T-helper 17 cell (primary cell): ENCODE measurements at regions not wholly inside any gene's neighbourhood (a gene's known extent, or its start where the extent isn't known, plus 50 kb on each side); places are given as distances from the start of the nearest gene placed in this dataset.
A peak's percentile ranks its signal among the peaks of the same experiment; 100 is the strongest.

Source experiments
- ATAC-seq: fragments of 150-1000 bp; cut with Tn5 transposase; 2 replicates; pipeline ENCODE4 v1.10.0; 2021; ENCODE audit warnings: mild to moderate bottlenecking, moderate library complexity
- DNase-seq, 3 donors: peaks; one replicate each; pipeline versions ENCODE4 v3.0.0 to v3.0.0-alpha.2; 2020 to 2021
- H3K9me3 ChIP-seq: one replicate; pipeline ENCODE4 v1.7.0; 2013; ENCODE audit warnings: low read length, mild to moderate bottlenecking; ENCODE audit not compliant: control insufficient read depth, poor library complexity, severe bottlenecking
- H3K27ac Mint-ChIP-seq: one replicate; pipeline ENCODE4 v1.8.0; 2022; ENCODE audit warnings: mild to moderate bottlenecking, moderate library complexity, mixed read lengths
- H3K27me3 Mint-ChIP-seq: one replicate; pipeline ENCODE4 v1.8.0; 2022; ENCODE audit warnings: mixed read lengths
- H3K36me3 Mint-ChIP-seq: one replicate; pipeline ENCODE4 v1.8.0; 2022; ENCODE audit warnings: low read depth, mixed read lengths
- H3K4me1 Mint-ChIP-seq: one replicate; pipeline ENCODE4 v1.8.0; 2022; ENCODE audit warnings: mild to moderate bottlenecking, mixed read lengths
- H3K4me3 Mint-ChIP-seq: one replicate; pipeline ENCODE4 v1.8.0; 2022; ENCODE audit warnings: mild to moderate bottlenecking, moderate library complexity, mixed read lengths

GRCh38 chr9:742914-743589, 98.4 kb upstream of the DMRT1 start:
- H3K9me3 ChIP-seq = no peaks in the 10 kb centered on the region
- no peak overlapping the region for H3K27ac Mint-ChIP-seq
- ATAC-seq (no peak), DNase-seq (no peak)
- H3K4me1 Mint-ChIP-seq = peaks cover 10% of the 10 kb centered on the region
- H3K27me3 Mint-ChIP-seq = no peaks in the 10 kb centered on the region
- no peak overlapping the region for H3K4me3 Mint-ChIP-seq
- H3K36me3 Mint-ChIP-seq = peaks cover 6% of the 10 kb centered on the region

GRCh38 chr9:744046-744712, 97.3 kb upstream of the DMRT1 start:
- Mint-ChIP-seq H3K4me3 (no peak overlapping the region), H3K27ac (no peak overlapping the region), H3K27me3 (no peaks in the 10 kb centered on the region), H3K36me3 (peaks cover 6% of the 10 kb centered on the region), H3K4me1 (peaks cover 19% of the 10 kb centered on the region)
- DNase-seq (no peak), ATAC-seq (no peak)
- no peaks in the 10 kb centered on the region for H3K9me3 ChIP-seq

DNA sequence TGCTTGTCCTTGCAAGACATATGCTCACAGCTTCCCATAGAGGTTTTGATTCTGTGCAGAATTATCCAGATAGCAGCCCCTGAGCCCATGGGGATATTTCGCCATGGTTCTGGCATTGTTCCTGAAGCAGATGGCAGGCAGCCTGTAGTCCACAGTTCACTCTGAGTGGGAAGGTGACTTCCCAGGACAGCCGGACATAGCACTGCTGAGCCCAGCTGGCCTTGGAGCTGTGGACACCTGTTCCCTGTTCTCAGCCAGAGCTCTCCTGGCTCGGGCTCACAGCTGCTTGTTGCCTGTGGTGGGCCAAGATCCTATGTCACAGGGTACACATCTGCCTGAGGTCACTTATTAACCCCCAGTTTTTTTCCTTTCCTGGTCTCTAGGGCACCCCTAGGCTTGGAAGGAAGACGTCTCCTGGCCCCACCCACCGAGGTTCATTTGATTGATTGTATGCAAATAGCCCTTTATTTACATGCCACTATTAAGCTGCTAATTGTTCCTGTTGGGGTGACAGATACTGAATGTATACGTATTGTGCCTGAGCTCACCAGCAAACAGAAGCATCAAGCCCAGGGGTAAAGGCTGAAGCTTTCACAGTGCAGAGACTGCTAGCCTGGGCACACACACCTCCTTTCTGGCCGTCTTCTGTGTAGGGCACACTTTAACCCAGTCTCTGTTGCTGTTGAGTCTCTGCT, 96.6 kb upstream of the DMRT1 start:
- ATAC-seq (no peak), DNase-seq (no peak)
- H3K27ac Mint-ChIP-seq = no peak overlapping the region
- H3K27me3 Mint-ChIP-seq = no peaks in the 10 kb centered on the region
- peaks cover 22% of the 10 kb centered on the region for H3K4me1 Mint-ChIP-seq
- H3K36me3 Mint-ChIP-seq = peaks cover 6% of the 10 kb centered on the region
- H3K9me3 ChIP-seq = no peaks in the 10 kb centered on the region
- no peak overlapping the region for H3K4me3 Mint-ChIP-seq

GRCh38 chr9:745761-746380, 95.6 kb upstream of the DMRT1 start:
- Mint-ChIP-seq H3K27me3 (no peaks in the 10 kb centered on the region), H3K36me3 (peaks cover 6% of the 10 kb centered on the region), H3K4me1 (peaks cover 24% of the 10 kb centered on the region), H3K27ac (no peak overlapping the region), H3K4me3 (peak overlapping the region; percentile 31)
- ATAC-seq (no peak), DNase-seq (no peak)
- no peaks in the 10 kb centered on the region for H3K9me3 ChIP-seq

GRCh38 chr9:746661-747434, 94.6 kb upstream of the DMRT1 start:
- no peak for ATAC-seq
- Mint-ChIP-seq H3K27me3 (no peaks in the 10 kb centered on the region), H3K36me3 (peaks cover 4% of the 10 kb centered on the region)

DNA sequence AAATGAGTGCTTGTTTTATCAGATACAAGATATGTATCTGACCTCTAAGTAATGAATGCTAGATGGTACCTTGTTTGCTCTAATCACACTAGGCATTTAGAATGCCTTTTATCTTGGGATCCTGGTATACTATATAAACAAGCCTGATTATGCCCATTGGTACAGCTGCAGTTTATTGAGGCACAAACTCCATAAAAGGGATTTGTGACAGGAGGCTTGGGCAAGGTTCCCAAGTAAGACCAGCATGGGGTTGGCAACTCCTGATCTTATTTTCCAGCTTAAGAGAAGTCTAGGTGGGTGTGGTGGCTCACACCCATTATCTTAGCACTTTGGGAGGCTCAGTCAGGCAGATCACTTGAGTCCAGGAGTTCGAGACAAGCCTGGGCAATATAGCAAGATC, 93.9 kb upstream of the DMRT1 start:
- Mint-ChIP-seq H3K27me3 (no peaks in the 10 kb centered on the region), H3K4me3 (no peak overlapping the region), H3K4me1 (peaks cover 24% of the 10 kb centered on the region), H3K36me3 (peaks cover 3% of the 10 kb centered on the region), H3K27ac (no peak overlapping the region)
- H3K9me3 ChIP-seq = no peaks in the 10 kb centered on the region
- no peak for DNase-seq
- ATAC-seq = no peak

More at GRCh38 chr9:746661-747434, 94.6 kb upstream of the DMRT1 start:
- no peak for DNase-seq
- H3K9me3 ChIP-seq = no peaks in the 10 kb centered on the region
- H3K27ac Mint-ChIP-seq = no peak overlapping the region
- peaks cover 24% of the 10 kb centered on the region for H3K4me1 Mint-ChIP-seq
- no peak overlapping the region for H3K4me3 Mint-ChIP-seq

GRCh38 chr9:748861-749497, 92.5 kb upstream of the DMRT1 start:
- Mint-ChIP-seq H3K27me3 (no peaks in the 10 kb centered on the region), H3K36me3 (peaks cover 3% of the 10 kb centered on the region), H3K27ac (peak overlapping the region; percentile 3), H3K4me3 (no peak overlapping the region), H3K4me1 (peaks cover 23% of the 10 kb centered on the region)
- no peak for DNase-seq
- H3K9me3 ChIP-seq = no peaks in the 10 kb centered on the region
- no peak for ATAC-seq

DNA sequence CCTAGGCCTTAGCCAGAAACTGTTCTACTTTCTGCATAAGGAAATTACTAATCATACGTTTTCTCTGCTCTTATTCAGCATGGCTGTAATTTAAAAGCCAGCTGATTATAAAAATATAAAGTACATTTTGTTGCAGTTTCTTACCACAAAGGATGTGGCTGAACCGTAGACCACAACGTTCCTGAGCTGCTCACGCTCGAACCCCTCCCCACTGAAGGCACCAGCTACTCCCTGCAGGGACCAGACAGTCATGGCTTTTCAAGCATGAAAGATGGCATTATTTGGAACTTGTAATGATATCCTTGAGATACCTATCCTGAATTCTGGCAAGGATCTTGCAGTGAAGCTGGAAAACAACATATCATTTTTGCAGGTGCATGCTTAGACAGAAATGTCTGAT, 91.8 kb upstream of the DMRT1 start:
- Mint-ChIP-seq H3K4me3 (no peak overlapping the region), H3K27me3 (no peaks in the 10 kb centered on the region), H3K27ac (peak overlapping the region; percentile 3), H3K4me1 (peaks cover 23% of the 10 kb centered on the region), H3K36me3 (peaks cover 3% of the 10 kb centered on the region)
- DNase-seq (no peak), ATAC-seq (peak; percentile 37)
- H3K9me3 ChIP-seq = no peaks in the 10 kb centered on the region

DNA sequence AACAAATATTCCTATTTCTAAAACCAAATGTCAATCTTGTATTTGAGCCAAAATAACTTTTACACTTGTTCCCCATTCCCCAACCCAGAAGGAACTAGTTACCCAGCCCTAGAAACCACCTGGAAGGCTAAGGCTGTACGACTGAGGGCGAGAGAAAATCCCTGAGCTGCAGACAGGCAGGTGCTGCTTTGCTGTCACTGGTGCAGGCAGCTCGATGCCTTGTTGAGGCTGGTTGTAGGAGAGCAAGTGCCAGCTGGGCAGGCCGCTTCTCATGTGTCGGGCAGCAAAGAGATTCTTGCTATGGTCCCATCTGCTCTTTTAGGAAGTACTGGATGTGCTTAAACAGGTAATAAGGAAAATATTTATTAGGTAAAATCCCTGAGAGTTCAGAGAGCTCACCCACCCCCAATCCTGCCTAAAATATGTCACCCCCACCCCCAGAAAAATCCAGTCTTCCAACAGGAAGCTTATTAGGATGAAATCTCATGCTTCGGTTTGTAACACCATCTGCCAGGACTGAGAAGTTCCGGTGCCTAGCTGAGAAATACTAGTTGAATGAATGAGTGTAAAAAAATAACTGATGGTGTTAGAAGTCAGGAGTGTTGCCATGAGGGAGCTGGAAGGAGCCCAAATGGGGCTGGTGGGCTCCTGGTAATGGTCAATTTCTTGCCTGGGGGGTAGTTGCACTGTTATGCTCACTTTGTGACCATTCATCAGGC, 91.1 kb upstream of the DMRT1 start:
- no peak for DNase-seq
- H3K4me1 Mint-ChIP-seq = peaks cover 23% of the 10 kb centered on the region
- peaks cover 3% of the 10 kb centered on the region for H3K36me3 Mint-ChIP-seq
- H3K4me3 Mint-ChIP-seq = no peak overlapping the region
- peak overlapping the region; percentile 41 for H3K27ac Mint-ChIP-seq
- H3K27me3 Mint-ChIP-seq = no peaks in the 10 kb centered on the region
- H3K9me3 ChIP-seq = no peaks in the 10 kb centered on the region
- ATAC-seq = no peak

DNA sequence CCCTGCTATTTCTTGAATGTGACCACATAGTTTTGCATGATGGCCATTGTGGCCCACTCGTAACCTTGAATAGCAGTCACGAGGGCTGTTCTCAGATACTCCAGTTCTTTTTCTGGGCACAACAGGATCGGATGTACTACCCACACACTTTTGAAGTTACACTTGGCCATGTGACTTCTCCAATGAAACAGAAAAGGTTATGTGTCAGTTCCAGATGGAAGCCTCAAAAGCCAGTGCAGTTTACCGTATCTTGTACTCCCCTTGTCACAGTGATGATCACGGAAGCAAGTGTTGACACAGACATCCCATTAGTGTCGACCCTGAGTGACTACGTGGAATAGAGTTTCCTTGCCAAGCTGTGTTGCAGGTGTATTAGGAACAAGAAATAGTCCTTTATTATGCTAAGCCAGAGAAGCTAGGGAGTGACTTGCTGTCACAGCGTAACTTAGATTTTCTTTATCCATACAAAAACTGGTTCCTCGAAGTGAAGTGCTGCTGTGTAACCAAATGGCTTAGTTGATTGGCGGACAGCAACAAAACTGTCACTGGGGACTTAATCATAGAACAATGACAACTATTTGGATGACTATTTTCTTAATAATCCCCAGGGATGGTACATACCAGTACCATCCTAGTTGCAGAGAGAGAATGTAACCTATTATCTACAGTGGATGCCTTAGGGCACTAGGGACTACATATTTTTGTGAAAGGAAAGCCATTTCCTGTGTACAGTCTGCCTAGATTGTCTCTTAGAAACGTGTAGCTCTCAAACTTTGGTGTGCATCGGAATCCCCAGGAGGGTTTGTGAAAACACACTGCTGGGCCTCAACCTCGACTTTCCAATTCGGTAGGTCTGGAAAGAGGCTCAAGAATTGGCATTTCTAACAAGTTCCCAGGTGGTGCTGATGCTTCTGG, 90.1 kb upstream of the DMRT1 start:
- Mint-ChIP-seq H3K4me3 (no peak overlapping the region), H3K36me3 (no peaks in the 10 kb centered on the region), H3K27me3 (no peaks in the 10 kb centered on the region), H3K4me1 (peaks cover 23% of the 10 kb centered on the region), H3K27ac (peak overlapping the region; percentile 41)
- no peaks in the 10 kb centered on the region for H3K9me3 ChIP-seq
- no peak for DNase-seq
- ATAC-seq = no peak

GRCh38 chr9:752201-752600, 89.3 kb upstream of the DMRT1 start:
- no peak overlapping the region for H3K4me3 Mint-ChIP-seq
- no peak overlapping the region for H3K27ac Mint-ChIP-seq
- no peaks in the 10 kb centered on the region for H3K27me3 Mint-ChIP-seq
- peaks cover 20% of the 10 kb centered on the region for H3K4me1 Mint-ChIP-seq
- H3K36me3 Mint-ChIP-seq = no peaks in the 10 kb centered on the region
- ATAC-seq = no peak
- no peak for DNase-seq
- H3K9me3 ChIP-seq = no peaks in the 10 kb centered on the region
